GM19463 (cell line): ENCODE measurements at regions not wholly inside any gene's neighbourhood (a gene's known extent, or its start where the extent isn't known, plus 50 kb on each side); places are given as distances from the start of the nearest gene placed in this dataset.
"Not testable (repeated sequence)": the region's sequence is repeated elsewhere in the genome, so short reads cannot be mapped to it uniquely, and the experiment has no call there.

Experiments used
- ATAC-seq: cut with Tn5 transposase; IDR thresholded peaks from one replicate; pipeline ENCODE4 v1.9.1; 2021; ENCODE audit warnings: mild to moderate bottlenecking, moderate library complexity; ENCODE audit not compliant: unreplicated experiment

DNA sequence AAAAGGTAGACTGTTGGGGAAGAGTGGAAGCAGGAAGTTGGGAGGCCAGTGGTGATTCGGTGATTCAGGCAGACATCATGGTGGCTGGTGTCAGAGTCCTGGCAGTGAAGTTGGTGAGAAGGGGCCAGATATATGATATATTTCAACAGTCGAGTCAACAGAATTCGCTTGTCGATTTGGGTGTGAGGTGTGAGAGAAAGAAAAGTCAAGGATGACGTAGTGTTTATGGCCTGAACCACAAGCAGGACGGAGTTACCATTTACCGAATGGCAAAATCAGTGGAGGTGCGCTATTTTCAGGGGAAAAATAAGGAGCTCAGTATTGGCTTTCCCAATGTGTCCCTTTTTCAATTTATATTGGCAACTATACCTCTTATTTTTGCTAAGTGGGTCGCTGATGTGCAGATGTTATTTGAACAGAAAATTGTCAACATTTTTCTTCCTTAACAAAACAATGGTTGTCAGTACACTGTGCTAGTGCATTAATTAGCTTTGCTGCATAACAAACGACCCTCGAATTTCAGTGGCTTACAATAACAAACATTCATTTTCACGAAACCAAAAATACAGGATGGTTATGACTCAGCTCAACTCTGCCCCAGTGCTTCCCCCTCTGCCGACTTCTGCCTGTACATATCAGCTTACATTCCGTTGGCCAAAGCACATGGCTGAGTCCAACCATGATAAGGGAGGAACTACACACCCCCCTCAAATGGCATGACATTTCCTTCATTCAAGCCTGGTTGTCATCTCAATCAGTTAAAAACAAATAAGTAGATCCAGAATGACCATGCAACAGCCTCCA lies 255.0 kb upstream of the ZFP64 start:
- no peak for ATAC-seq

DNA sequence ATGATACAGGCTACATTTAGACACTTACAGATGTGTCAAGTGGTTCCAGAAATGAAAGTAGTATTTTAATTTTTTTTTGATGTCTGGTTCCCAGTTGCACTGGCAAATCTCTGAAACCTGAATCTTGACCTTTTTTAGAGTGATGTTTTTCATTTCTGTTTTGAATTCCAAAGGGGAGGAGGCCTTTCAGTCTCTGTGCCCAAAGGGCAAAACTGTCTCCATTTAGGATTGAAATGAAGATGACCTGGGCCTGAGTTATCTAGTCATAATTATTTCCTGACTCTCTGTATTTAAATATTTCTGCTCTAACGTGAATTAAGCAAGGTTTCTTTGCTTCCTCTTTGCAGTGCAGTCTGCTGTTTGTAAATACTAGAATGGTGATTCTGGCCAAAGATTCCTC lies 252.9 kb upstream of the ZFP64 start:
- no peak for ATAC-seq

DNA sequence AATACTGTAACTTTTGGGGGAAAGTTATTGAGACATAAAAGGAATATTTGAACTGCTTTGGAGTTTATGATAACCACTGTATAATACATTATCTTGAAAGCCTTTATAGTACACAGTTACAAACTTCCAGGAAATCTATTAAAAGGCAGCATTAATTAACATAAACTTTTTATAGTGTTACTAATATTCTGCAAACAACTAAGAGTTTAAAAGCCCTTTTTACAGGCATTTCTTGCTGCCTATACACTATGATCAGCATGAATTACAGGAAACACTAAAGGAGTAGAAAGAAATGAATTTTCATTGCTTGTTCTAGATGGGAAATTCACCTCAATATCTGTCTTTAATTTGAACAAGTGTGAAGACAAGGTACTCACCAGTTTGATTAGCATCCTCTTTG lies 252.3 kb upstream of the ZFP64 start:
- ATAC-seq: no peak

DNA sequence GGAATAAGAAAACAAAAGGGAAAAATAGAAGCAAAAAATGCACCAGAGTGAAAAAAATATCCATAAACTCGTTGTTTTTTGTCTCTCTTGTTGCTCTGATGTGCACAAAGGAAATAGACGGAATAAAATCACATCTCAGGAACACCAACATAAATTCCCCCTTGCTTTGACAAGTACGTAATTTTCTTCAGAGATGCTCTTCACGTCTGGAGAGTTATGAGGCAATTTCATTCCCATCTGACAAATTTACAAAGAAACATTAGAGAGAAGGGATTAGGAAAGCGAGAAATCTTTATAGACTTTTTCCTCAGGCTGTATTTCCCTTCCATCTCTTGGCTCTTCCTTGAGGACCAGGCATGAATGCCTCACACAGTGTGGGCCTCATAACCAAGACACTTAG lies 250.1 kb upstream of the ZFP64 start:
- no peak for ATAC-seq

DNA sequence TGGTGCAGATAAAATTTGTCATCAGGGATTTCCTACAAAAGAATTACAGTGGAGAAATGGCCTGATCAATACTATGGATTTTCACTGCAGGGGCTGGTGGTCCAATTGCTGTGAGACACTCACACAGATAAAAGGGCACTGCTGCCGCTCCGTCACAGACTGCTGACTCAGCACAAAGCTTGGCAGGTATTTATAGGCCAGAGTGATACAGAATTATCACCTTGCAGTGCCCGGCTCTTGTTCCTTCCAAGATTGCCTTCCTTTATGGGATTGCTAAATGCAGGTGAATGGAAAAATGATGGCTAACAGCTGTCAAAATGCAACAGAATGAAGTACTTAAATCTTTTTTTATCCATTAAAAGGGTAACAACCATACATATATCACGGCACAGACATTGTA lies 247.8 kb upstream of the ZFP64 start:
- ATAC-seq: no peak

DNA sequence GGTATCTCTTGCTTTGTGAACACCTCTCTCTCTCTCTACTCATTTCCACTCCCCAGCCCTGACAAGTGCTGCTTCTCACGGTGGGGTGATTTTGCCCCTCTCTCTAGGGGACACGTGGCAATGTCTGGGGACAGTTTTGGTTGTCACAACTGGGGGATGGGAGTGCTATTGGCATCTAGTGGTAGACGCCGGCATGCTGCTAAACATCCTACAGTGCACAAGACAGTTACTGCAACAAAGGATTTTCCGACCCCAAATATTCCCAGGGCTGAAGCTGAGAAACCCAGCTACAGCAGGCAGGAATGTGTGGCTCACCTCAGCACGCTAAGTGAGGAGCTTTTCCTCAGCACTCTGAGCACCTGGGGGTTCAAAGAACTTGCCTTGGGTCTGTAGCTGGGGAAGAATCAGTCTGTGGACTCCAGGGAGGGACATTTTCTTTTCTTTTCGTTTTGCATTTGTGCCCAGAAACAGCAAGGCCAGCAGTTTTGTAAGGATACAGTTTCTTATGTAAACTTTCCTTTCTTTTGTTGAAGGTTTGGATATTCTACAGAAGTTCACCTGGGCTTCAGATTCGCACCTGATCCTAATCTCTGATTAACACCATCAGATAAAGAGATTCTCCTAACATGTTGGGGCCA lies 246.9 kb upstream of the ZFP64 start:
- ATAC-seq: no peak

DNA sequence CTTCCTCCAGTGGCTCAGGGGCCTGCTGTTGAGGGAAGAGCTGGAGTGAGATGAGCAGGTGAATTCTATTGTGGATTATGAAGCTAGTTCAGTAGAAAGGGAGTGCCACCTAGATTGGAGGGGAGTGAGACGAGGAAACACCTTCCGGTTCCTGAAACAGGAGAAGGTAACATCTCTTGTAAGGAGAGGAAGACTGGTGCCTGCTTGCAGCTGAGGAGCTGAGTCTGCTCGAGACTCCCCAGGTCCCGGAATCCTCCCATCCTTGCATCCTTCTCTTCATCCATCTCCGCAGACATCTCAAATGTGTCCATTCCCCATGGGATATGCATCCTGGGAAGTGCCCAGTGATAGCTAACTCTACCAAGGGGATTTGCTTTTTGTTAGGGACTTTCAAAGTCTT lies 242.9 kb upstream of the ZFP64 start:
- no peak for ATAC-seq

DNA sequence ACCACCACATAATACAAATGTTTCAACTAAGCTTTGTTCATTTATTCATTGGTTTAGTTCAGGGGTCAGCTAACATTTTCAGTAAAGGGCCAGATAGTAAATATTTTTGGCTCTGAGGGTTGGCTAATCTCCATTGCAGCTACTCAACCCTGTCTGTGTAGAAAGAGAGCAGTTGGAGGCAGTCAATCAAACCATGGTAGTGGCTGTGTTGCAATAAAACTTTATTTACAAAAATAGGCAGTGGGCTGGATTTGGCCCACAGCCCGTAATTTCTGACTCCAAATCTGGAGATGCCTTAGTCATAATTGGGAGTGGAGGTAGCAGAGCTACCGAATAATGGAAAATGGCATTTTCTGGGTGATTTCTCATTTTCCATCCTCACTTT lies 242.5 kb upstream of the ZFP64 start:
- no peak for ATAC-seq

DNA sequence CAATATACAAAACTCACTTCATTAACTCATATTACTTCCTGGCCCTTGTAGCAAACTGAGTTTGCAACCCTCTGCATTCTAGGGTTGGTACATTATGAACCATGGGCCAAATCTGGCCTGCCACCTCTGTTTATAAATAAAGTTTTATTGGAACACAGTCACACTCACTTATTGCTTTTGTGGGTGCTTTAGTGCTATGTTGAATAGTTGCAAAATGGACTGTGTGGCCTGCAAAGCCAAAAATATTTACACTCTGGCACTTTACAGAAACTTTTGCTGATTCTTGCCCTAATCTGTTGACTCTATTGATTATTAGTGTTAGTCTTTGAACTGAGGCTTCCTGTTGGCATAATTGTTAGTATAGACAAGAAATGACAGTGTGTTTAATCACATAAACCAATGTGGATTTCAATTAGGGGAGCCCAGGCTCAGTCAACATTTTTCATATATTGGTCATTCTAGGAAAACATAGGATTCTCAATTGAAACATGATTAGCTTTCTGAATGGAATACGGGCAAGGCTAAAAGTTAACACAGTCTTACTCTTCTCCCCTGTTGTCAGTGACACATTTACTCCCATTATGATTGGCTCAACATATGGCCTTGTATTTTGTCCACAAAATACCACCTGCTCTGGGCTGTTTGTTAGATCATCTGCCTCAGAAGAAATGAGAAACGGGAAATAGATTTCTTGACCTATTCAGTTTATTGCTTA lies 241.9 kb upstream of the ZFP64 start:
- ATAC-seq: no peak

DNA sequence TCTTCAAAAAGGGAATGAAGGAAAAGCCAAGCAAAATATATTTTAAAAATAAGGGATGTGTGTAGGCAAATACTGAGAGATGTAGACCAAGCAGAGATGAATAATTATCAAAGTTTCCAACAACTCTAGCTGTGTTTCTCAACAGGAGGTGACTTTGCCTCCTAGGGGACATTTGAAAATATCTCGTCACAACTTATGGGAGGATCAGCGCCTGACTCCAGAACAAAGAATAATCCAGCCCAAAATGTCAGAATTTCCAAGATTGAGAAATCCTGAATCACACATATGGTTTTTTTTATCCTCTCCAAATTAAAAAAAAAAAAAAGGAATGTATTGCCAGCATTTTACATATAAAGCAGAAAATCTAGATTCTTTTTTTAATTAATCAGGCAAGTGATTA lies 241.2 kb upstream of the ZFP64 start:
- no peak for ATAC-seq

DNA sequence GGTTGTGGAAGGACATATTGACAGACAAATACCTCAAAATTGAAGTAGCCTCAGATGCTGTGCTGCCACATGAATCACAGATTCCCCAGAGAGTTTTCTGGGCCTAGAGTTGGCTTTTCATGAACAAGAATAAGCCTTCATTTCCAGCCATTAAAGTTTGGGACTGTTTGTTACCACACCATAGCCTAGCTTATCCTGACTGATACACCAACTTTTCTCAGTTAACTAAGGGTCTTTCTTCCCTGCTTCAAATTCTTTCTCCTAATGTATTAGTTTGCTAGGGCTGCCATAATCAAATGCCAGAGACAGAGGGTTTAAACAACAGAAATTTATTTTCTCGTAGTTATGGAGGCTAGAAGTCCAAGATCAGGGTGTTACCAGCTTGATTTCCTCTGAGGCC lies 237.4 kb upstream of the ZFP64 start:
- no peak for ATAC-seq

DNA sequence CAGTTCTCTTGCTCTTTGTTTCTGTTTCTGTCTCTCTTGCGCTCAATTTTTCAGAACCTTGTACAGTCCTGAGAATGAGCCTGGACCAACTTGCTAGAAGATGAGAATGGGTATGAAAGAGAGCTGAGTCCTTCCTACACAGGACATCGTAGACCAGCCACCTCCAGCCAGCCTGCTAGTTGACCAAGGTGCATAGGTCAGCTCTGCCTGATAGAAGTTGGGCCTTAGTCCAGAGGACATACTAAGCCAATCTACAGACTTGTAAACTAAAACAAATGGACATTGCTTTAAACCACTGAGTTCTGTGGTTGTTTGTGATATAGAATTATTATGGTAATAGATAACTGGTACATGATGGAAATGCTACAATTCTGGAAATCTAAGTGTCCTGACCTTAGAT lies 236.4 kb upstream of the ZFP64 start:
- no peak for ATAC-seq

DNA sequence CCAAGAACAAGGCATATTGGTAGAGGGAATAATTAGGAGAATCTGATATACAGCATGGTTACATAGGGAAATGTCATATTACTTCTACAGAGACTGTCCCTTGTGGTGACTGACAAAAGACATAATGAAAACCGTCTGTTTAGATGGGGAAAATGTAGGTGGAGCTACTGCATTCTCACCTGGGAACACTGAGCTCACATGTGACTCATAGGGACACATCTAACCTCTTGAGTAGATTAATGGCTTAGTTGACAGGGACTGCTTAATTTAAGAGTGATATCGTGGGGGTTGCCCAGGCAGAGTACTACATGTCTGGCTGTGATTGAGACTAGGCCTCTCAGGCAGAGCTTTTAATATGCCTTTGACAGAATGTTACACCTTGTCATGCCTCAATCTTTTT lies 235.3 kb upstream of the ZFP64 start:
- ATAC-seq: no peak

DNA sequence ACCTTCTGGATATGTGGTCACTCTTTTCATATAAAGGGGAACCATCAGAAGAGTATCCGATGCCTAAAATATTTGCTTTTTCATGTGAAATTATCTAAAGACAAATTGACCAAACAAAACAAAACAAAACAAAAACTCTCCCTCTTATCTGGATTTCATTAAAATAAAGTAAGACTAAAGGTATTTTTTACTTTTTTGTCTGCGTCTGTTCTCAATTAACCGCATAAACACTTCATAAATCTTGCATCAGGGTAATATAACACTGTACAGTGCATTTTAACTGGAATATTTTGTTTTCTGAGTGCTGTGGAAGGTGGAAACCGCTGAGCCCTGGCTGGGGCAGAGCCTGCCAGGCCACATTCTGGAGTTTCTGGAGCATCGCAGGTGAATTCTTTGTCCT lies 234.1 kb upstream of the ZFP64 start:
- no peak for ATAC-seq

DNA sequence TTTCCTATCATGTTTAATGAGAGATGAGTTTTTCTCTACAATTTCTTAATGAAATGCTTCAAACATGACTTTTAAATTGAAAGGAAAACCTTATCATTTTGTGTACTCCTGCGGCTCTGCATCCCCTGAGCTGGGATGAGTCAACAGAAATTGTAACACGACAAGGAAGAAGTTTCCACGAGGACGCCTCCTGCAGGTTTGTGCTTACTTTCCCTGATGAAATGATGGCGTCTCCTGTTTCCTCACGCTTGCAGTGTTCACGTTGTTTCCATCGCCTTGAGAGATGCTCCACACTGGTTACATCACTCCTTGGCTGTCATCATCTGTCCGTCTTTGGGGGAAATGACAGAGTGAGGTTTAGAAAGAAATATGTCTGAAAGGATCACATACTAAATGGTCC lies 233.7 kb upstream of the ZFP64 start:
- no peak for ATAC-seq

DNA sequence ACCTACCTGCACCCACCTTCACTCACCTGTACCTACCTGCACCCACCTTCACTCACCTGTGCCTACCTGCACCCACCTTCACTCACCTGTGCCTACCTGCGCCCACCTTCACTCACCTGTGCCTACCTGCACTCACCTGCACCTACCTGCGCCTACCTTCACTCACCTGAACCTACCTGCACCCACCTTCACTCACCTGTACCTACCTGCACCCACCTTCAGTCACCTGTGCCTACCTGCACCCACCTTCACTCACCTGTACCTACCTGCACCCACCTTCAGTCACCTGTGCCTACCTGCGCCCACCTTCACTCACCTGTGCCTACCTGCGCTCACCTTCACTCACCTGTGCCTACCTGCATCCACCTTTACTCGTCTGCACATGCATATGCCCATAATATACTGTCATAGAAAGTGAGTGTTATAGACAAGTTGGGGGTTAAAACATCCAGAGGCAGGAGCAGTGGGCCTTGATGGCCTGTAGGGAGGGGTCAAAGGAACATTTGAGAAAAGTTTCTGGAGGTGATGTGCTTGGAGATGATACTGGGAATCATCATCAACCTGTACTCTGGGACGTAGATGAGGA lies 232.9 kb upstream of the ZFP64 start:
- not testable (repeated sequence) for ATAC-seq

DNA sequence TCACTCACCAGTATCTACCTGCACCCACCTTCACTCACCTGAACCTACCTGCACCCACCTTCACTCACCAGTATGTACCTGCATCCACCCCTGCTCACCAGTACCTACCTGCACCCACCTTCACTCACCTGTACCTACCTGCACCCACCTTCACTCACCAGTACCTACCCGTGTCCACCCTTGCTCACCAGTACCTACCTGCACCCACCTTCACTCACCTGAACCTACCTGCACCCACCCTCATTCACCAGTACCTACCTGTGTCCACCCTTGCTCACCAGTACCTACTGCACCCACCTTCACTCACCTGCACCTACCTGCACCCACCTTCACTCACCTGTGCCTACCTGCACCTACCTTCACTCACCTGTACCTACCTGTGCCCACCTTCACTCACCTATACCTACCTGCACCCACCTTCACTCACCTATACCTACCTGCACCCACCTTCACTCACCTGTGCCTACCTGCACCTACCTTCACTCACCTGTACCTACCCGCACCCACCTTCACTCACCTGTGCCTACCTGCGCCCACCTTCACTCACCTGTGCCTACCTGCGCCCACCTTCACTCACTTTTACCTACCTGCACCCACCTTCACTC lies 232.1 kb upstream of the ZFP64 start:
- not testable (repeated sequence) for ATAC-seq

DNA sequence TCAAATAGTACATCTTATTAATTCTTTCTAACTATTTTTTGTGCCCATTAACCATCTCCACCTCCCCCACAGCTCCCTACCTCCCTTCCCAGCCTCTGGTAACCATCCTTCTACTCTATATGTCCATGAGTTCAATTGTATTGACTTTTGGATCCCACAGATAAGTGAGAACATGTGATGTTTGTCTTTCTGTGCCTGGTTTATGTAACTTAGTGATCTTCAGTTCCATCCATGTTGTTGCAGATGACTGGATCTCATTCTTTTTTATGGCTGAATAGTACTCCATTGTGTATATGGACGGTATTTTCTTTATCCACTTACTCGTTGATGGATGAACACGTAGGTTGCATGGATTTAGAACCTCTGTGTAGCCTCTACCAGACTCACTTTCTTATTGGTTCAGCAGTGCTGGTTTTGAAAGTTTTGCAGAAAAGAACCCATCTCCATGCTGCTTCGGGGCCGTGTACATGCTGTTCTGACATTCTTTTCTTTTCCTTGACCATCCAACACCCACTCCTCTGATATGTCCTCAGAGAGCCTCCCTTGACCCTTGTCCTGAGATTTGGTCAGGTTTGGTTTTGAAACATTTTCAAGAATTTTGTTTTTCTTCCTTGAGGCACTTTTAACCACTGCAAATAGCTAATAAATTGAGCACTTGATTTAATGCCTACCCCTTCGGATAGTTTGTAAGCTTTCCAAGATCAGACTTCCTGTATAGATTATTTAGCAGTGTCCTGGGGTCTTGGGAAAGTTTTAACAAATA lies 231.2 kb upstream of the ZFP64 start:
- ATAC-seq: no peak

DNA sequence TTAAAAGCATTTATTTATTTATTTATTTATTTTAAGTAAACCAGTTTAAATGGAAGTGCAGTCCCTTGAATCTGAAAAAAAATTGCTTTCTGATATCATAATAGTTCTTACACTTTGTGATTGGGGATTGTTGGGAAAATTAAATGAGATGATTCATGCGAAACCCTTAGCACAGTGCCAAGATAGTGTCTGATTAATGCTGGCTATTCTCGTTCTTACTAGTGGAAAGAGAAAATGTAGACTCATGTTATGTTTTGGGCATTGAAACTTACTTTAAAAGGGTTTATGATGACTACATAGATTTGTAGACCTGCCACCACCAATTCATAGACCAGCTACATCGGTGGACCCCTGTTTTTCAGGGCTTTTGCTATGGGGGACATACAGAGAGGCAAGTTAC lies 229.2 kb upstream of the ZFP64 start:
- ATAC-seq: no peak

DNA sequence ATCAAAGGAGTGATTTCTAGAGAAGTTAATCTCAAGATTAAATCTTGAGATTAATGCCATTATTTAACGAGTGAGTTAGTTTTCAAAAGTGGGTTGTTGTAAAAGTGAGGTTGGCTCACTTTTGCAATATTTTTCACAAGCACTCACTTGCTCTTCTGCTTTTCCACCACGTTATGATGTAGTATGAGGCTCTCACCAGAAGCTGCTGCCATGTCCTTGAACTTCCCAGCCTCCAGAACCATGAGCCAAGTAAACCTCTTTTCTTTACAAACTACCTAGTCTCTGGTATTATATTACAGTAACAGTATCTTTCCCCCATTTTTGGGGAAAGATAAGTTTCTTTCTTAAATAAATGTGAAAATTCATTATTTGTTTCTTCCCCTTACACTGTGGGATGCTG lies 227.6 kb upstream of the ZFP64 start:
- no peak for ATAC-seq

DNA sequence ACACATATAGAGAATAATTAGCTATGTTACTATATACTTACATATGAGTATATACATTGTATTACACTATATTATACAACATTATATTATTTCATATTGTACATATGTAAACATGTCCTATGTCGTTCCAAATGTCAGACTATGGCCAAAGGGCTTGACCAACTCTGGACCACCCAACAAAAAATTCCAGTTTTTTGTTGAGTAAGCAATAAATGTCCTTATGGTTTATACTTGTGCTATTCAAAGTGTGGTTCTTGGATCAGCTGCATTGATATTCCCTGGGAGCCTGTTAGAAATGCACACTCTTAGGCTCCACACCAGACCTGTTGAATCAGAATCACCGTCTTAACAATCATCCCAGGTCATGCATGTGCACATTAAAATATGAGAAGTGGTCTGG lies 225.4 kb upstream of the ZFP64 start:
- ATAC-seq: no peak
